ENCODE measurements at regions not wholly inside any gene's neighbourhood (a gene's known extent, or its start where the extent isn't known, plus 50 kb on each side); places are given as distances from the start of the nearest gene placed in this dataset.

DNA sequence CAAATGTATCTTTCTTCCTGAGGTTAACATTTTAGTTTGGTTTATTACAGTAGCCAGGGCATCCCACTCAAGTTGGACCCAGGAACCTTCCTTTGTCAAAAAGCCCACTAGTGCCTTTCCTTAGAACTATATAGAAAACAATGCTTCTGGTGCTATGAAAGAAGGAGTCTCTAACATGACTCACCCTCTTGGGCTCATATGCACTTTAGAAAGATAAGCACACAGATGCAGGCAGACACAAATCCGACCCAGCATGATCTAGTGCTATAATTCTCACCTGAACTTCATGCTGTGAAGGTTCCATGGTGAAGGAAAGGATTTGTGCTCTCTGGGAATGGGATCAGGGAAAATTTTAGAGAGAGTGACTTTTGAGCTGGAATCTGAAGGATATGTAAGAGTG, 289.4 kb downstream of the ANKRD50 start:
- TF ChIP-seq, protein P1, sequence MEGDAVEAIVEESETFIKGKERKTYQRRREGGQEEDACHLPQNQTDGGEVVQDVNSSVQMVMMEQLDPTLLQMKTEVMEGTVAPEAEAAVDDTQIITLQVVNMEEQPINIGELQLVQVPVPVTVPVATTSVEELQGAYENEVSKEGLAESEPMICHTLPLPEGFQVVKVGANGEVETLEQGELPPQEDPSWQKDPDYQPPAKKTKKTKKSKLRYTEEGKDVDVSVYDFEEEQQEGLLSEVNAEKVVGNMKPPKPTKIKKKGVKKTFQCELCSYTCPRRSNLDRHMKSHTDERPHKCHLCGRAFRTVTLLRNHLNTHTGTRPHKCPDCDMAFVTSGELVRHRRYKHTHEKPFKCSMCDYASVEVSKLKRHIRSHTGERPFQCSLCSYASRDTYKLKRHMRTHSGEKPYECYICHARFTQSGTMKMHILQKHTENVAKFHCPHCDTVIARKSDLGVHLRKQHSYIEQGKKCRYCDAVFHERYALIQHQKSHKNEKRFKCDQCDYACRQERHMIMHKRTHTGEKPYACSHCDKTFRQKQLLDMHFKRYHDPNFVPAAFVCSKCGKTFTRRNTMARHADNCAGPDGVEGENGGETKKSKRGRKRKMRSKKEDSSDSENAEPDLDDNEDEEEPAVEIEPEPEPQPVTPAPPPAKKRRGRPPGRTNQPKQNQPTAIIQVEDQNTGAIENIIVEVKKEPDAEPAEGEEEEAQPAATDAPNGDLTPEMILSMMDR (IDR thresholded peaks at IDR 0.05; ENCODE audit: low read depth, low read length), result no peak
- H3K4me3 ChIP-seq (ENCODE audit: low read depth, low read length), result no peak overlapping the region

DNA sequence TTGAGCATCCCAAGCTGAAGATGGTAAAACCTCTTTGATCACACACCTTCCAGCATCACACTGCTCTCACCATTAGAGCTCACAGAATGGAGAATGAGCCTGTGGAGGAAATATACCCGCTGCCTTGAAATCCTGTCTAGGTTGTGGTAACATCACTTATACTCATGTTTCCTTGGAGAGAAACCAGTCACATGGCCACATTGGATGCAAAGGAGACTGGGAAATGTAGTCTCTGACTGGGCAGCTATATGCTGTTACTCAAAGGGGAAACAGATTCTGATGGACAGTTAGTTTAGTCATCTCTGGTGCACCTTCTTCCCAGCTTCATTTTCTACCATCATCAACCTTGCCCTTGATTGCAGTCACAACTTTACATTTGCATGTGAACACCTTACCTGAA, 286.3 kb downstream of the ANKRD50 start:
- no peak overlapping the region for H3K4me3 ChIP-seq (ENCODE audit: low read depth, low read length)
- TF ChIP-seq, protein P1 (IDR thresholded peaks at IDR 0.05; ENCODE audit: low read depth, low read length), result no peak

DNA sequence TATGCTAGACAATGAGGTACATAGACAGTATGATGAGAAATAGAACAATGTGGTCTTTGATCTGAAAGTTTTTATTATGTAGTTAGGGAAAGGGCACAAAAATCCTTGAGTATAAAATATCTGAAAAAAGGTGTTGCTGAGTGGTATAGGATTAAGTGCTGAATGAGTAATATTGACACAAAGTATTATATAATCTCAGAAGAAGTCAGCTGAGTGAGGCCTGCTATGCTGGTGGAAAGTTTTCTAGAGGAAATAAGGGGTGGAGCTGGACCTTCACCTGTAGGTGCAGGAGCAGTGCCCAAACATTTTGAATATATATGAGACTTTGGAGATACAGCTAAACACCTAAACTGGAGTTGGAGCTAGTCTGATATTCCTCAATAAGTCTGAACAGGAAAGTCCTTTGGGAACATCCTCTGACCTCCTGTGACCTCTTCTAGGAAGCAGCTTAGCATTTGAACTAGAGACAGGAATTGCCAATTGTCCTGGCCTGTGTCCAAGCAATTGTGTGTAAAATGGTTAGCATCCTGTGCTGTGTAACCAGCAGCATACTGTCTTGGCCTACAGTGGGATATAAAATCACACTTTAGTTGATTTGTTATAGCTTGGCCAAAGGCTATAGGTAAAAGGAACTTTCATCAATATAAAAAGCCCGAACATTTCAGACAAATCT, 285.3 kb downstream of the ANKRD50 start:
- H3K4me3 ChIP-seq (ENCODE audit: low read depth, low read length), result no peak overlapping the region
- TF ChIP-seq, protein P1 (IDR thresholded peaks at IDR 0.05; ENCODE audit: low read depth, low read length), result no peak

DNA sequence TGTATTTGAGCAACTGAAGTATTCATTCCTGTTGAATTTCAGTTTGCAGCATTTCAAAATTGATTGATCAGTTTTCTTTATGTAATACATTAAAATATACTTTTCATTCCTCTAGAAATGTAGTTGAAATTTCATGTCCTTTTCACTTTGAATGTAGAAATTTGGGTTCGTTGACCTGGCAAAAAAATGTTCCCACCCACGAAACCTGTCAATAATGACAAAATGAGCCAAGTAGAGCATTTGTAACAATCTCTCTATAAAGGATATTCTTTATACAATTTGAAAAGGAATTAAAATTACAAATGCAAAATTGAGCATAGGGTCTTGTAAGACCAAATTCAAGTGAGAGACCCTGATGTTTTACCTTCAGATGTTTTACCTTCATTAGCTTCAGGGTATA, 283.9 kb downstream of the ANKRD50 start:
- H3K4me3 ChIP-seq (ENCODE audit: low read depth, low read length), result no peak overlapping the region
- TF ChIP-seq, protein P1 (IDR thresholded peaks at IDR 0.05; ENCODE audit: low read depth, low read length), result no peak

DNA sequence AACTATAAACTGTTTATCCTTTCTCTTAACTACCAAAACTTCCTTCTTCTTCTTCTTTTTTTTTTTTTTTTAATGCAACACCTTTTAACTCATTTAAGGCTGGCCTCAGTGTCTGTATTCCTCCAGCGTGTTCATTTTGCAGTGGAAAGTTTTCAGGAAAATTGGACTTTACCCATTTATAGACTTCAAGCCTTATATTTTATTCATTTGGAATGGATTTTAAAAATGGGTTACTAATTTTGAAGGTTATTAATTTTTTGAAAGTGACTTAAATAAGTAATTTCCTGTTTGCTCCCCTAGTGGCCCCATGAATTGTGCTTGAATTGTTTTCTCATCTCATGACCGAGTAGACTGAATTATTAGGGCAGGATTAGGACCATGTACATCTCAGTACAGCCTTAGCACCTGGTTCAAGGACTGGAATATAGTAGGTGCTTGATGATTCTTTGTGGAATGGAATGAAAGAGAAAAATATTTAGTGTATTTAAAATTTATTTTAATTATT, 282.7 kb downstream of the ANKRD50 start:
- TF ChIP-seq, protein P1 (IDR thresholded peaks at IDR 0.05; ENCODE audit: low read depth, low read length), result no peak
- no peak overlapping the region for H3K4me3 ChIP-seq (ENCODE audit: low read depth, low read length)

DNA sequence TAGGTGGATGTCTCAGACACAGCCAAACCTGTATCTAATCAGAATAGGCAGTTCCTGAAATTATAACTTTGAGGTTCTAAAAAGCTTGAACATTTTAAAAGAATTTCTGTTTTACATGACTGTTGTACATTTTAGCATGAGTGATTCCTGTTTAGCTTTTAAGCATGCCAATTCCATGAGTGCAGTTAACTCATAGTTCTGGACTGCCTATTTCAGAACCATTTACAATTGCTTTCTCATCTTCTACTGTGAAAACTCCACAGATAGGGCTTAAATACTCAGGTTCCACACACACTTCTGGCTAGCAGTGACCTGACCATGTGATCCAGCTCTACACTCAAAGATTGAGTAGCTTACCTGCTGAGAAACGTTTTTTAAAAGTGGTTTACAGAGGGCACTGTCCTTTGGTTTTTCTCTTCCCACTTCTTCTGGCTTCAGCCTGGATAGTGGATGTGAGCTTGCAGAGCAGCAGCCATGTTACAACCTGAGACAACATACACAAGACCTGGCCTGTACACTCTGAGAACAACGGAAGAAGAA, 280.8 kb downstream of the ANKRD50 start:
- no peak overlapping the region for H3K4me3 ChIP-seq (ENCODE audit: low read depth, low read length)
- TF ChIP-seq, protein P1 (IDR thresholded peaks at IDR 0.05; ENCODE audit: low read depth, low read length), result no peak

DNA sequence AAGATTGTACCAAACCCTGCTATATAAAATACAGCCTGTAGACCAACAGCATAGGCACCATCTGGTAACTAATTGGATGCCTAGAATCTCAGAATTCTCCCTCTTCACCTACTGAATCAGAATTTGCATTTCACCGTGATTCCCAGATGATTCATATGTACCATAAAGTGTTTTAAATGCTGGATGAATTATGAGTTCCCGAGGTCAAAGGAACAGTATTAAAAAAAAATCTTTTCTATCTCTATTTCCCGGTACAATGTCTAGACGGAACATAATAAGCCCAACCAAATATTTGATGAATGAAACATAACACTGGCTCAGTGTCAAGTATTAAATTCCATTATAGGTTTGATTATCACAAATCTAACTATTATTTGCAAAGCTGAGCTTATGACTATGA, 280.0 kb downstream of the ANKRD50 start:
- no peak overlapping the region for H3K4me3 ChIP-seq (ENCODE audit: low read depth, low read length)
- TF ChIP-seq, protein P1 (IDR thresholded peaks at IDR 0.05; ENCODE audit: low read depth, low read length), result no peak
